HEK293 (cell line): ENCODE measurements at regions not wholly inside any gene's neighbourhood (a gene's known extent, or its start where the extent isn't known, plus 50 kb on each side); places are given as distances from the start of the nearest gene placed in this dataset.

Source experiments
- ZNF121 ChIP-seq: fragments of 450-650 bp; formaldehyde crosslinking; IDR thresholded peaks from 2 replicates; pipeline ENCODE4 v1.5.1; 2016; ENCODE audit warnings: missing biosample characterization, missing genetic modification characterization
- ZNF174 ChIP-seq: fragments of 450-650 bp; formaldehyde crosslinking; IDR thresholded peaks from 2 replicates; pipeline ENCODE4 v1.5.0; 2017; ENCODE audit warnings: missing biosample characterization, mild to moderate bottlenecking, missing genetic modification characterization
- TF ChIP-seq, protein P1 (sequence below): fragments of 450-650 bp; formaldehyde crosslinking; IDR thresholded peaks from 2 replicates; pipeline ENCODE4 v1.5.1; 2016; ENCODE audit warnings: missing biosample characterization, missing genetic modification characterization
- TF ChIP-seq, protein P2 (sequence below): fragments of 450-650 bp; formaldehyde crosslinking; optimal IDR thresholded peaks from 2 replicates; pipeline ENCODE3; 2016; ENCODE audit warnings: missing biosample characterization, mild to moderate bottlenecking, missing genetic modification characterization

DNA sequence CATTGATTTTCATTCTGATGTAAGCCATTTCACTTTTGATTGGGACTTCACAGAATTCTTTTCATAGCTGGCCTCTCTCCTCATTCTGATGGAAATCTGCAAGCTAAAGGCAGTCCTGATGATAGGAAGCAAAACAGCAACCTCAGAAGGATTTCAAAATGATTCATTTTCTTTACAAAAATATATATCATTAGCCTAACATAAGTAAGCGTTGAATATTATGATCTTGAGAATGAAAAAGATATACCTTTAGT is 143.1 kb upstream of the GJE1 start:
- TF ChIP-seq, protein P1, sequence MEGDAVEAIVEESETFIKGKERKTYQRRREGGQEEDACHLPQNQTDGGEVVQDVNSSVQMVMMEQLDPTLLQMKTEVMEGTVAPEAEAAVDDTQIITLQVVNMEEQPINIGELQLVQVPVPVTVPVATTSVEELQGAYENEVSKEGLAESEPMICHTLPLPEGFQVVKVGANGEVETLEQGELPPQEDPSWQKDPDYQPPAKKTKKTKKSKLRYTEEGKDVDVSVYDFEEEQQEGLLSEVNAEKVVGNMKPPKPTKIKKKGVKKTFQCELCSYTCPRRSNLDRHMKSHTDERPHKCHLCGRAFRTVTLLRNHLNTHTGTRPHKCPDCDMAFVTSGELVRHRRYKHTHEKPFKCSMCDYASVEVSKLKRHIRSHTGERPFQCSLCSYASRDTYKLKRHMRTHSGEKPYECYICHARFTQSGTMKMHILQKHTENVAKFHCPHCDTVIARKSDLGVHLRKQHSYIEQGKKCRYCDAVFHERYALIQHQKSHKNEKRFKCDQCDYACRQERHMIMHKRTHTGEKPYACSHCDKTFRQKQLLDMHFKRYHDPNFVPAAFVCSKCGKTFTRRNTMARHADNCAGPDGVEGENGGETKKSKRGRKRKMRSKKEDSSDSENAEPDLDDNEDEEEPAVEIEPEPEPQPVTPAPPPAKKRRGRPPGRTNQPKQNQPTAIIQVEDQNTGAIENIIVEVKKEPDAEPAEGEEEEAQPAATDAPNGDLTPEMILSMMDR (tag by site-specific recombination) = no peak
- no peak for TF ChIP-seq ZNF174 (tag by site-specific recombination)
- no peak for TF ChIP-seq ZNF121 (tag by site-specific recombination)
- TF ChIP-seq, protein P2, sequence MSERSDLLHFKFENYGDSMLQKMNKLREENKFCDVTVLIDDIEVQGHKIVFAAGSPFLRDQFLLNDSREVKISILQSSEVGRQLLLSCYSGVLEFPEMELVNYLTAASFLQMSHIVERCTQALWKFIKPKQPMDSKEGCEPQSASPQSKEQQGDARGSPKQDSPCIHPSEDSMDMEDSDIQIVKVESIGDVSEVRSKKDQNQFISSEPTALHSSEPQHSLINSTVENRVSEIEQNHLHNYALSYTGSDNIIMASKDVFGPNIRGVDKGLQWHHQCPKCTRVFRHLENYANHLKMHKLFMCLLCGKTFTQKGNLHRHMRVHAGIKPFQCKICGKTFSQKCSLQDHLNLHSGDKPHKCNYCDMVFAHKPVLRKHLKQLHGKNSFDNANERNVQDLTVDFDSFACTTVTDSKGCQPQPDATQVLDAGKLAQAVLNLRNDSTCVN (tag by site-specific recombination) = no peak
